ENCODE measurements at regions not wholly inside any gene's neighbourhood (a gene's known extent, or its start where the extent isn't known, plus 50 kb on each side); places are given as distances from the start of the nearest gene placed in this dataset.
"Not testable (repeated sequence)": the region's sequence is repeated elsewhere in the genome, so short reads cannot be mapped to it uniquely, and the experiment has no call there.

DNA sequence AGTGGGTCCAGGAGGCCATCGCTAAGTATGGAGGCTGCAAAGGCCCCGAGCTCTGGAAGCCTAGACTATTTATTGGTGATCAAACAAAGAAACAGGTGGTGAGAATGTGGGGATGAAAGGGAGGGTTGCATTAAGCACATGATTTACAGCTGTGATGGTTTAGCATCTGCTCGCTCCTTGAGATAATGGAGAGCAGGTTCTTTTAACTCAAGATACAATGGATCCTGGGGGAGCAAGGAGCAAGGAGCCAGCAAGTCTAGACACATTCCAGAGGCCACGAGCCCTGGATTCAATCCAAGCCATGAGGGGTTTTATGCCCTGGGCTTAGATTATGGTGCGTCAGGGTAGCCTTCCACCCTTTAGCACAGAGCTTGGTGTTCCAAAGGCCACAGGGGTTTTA is 460.3 kb downstream of the GJA1 start:
- TF ChIP-seq ZFX (IDR thresholded peaks at IDR 0.05; ENCODE audit: borderline replicate concordance): not testable (repeated sequence)
- TF ChIP-seq, protein P1, sequence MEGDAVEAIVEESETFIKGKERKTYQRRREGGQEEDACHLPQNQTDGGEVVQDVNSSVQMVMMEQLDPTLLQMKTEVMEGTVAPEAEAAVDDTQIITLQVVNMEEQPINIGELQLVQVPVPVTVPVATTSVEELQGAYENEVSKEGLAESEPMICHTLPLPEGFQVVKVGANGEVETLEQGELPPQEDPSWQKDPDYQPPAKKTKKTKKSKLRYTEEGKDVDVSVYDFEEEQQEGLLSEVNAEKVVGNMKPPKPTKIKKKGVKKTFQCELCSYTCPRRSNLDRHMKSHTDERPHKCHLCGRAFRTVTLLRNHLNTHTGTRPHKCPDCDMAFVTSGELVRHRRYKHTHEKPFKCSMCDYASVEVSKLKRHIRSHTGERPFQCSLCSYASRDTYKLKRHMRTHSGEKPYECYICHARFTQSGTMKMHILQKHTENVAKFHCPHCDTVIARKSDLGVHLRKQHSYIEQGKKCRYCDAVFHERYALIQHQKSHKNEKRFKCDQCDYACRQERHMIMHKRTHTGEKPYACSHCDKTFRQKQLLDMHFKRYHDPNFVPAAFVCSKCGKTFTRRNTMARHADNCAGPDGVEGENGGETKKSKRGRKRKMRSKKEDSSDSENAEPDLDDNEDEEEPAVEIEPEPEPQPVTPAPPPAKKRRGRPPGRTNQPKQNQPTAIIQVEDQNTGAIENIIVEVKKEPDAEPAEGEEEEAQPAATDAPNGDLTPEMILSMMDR (IDR thresholded peaks at IDR 0.05): not testable (repeated sequence)
